Vagina (tissue), 2 donors: ENCODE measurements at regions not wholly inside any gene's neighbourhood (a gene's known extent, or its start where the extent isn't known, plus 50 kb on each side); places are given as distances from the start of the nearest gene placed in this dataset.

Experiments
- CTCF ChIP-seq, 3 experiments: fragments of 450-650 bp in 2 of 3; fragments of 200-600 bp in 1 of 3; sonication (generic) in 1 of 3; IDR thresholded peaks; one replicate each; pipeline ENCODE4 v1.5.1; 2017 to 2019; ENCODE audit warnings: antibody characterized with exemption in 3 of 3, mild to moderate bottlenecking in 2 of 3, moderate library complexity in 2 of 3
- POLR2A ChIP-seq, 2 donors: fragments of 450-650 bp; IDR thresholded peaks; one replicate each; pipeline ENCODE4 v1.6.1; 2017; ENCODE audit warnings: antibody characterized with exemption in 2 of 2, mild to moderate bottlenecking in 2 of 2, moderate library complexity in 2 of 2
- POLR2AphosphoS5 ChIP-seq, 2 donors: sonication (generic); formaldehyde crosslinking; IDR thresholded peaks; one replicate each; pipeline ENCODE4 v1.9.0; 2017; ENCODE audit warnings: antibody characterized with exemption in 2 of 2, mild to moderate bottlenecking in 2 of 2, low read depth in 1 of 2; ENCODE audit not compliant: insufficient read depth in 1 of 2

- TF ChIP-seq CTCF (IDR thresholded peaks at IDR 0.05) (no peak), POLR2A (IDR thresholded peaks at IDR 0.05) (no peak), POLR2AphosphoS5 (IDR thresholded peaks at IDR 0.05; ENCODE audit: insufficient read depth in 1 of 2, low read depth in 1 of 2) (no peak)
Measured at GRCh38 chr9:29198861-29199260, 1625.6 kb upstream of the C9orf72 start.
